H1 (cell line): ENCODE measurements at regions not wholly inside any gene's neighbourhood (a gene's known extent, or its start where the extent isn't known, plus 50 kb on each side); places are given as distances from the start of the nearest gene placed in this dataset.

Source experiments
- CREB1 ChIP-seq: IDR thresholded peaks from 2 replicates; pipeline ENCODE4 v1.6.1; 2012; ENCODE audit warnings: inconsistent platforms
- EZH2 ChIP-seq: fragments of 200-600 bp; sonication (generic); IDR thresholded peaks from 2 replicates; pipeline ENCODE4 v1.7.1; 2012; ENCODE audit warnings: low read depth, mild to moderate bottlenecking, moderate library complexity, low read length, inconsistent platforms; ENCODE audit not compliant: severe bottlenecking
- FOSL1 ChIP-seq: IDR thresholded peaks from 2 replicates; pipeline ENCODE4 v1.6.1; 2011; ENCODE audit warnings: mild to moderate bottlenecking, low read depth, low read length, moderate library complexity; ENCODE audit not compliant: insufficient read depth
- KDM4A ChIP-seq: IDR thresholded peaks from one replicate; pipeline ENCODE4 v1.7.1; 2012; ENCODE audit warnings: low read depth, mild to moderate bottlenecking, moderate library complexity, low read length, inconsistent platforms; ENCODE audit not compliant: severe bottlenecking
- RAD21 ChIP-seq, 2 experiments: IDR thresholded peaks in 1 of 2; conservative IDR thresholded peaks in 1 of 2; 2 replicates each; pipeline ENCODE4 v1.6.1; 2011; ENCODE audit warnings: low read depth in 2 of 2, low read length in 2 of 2, improper control_type of control experiment in 1 of 2, inconsistent platforms in 1 of 2, mild to moderate bottlenecking in 1 of 2, moderate library complexity in 1 of 2
- RFX5 ChIP-seq: IDR thresholded peaks from 2 replicates; pipeline ENCODE4 v1.6.1; 2011; ENCODE audit warnings: low read depth, low read length, improper control_type of control experiment, borderline replicate concordance
- SIRT6 ChIP-seq: IDR thresholded peaks from one replicate; pipeline ENCODE4 v1.7.1; 2012; ENCODE audit warnings: low read length, inconsistent platforms

GRCh38 chr6:43874814-43875590 lies 105.0 kb downstream of the VEGFA start (continued):
- TF ChIP-seq EZH2 (no peak), KDM4A (no peak), CREB1 (no peak), SIRT6 (no peak), RFX5 (no peak), FOSL1 (no peak), RAD21 (IDR thresholded peaks at IDR 0.05 in 1 of 2, conservative IDR thresholded peaks at IDR 0.05 in 1 of 2; ENCODE audit: low read depth in 2 of 2, low read length in 2 of 2) (no peak)
